Erythroblast (primary cell): ENCODE measurements at regions not wholly inside any gene's neighbourhood (a gene's known extent, or its start where the extent isn't known, plus 50 kb on each side); places are given as distances from the start of the nearest gene placed in this dataset.

Experiments used
- GATA1 ChIP-seq: IDR thresholded peaks from 2 replicates; pipeline ENCODE4 v1.6.1; 2011; ENCODE audit warnings: low read depth, mild to moderate bottlenecking, control low read depth, low read length, moderate library complexity
- POLR2A ChIP-seq: IDR thresholded peaks from 2 replicates; pipeline ENCODE4 v1.6.1; 2011; ENCODE audit warnings: mild to moderate bottlenecking, low read length

DNA sequence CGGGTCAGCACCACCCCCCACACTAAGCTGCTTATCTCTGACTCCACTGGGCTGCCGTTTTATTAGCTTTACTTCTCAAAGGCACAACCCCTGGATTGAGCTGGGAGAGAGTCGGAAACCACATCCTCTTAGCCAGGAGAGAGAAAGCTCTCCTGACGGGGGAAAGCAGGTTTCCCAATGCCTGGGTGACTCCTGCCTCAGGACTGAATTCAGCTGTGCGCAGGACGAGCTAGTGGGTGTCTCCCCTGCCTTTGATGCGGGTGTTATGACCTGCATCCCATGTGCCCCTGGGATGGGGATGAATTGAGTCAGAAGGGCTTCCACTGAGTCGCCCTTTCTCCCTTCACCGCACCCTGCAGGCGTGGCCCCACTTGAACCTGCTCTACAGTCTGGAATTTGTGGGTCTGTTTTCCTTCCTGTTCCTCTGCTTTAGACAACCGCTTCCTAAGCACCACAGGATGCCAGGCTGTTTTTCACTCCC lies 819.2 kb upstream of the EEF2KMT start:
- TF ChIP-seq POLR2A (no peak), GATA1 (no peak)
